Osteoblast (primary cell): ENCODE measurements at regions not wholly inside any gene's neighbourhood (a gene's known extent, or its start where the extent isn't known, plus 50 kb on each side); places are given as distances from the start of the nearest gene placed in this dataset.

Experiments used
- DNase-seq: peaks from one replicate; pipeline ENCODE4 v3.0.0; 2011; ENCODE audit warnings: low spot score, mixed read lengths; ENCODE audit not compliant: insufficient read length; ENCODE audit errors: missing footprints
- H2AFZ ChIP-seq: 2 replicates; pipeline ENCODE4 v1.6.0; 2011; ENCODE audit warnings: mild to moderate bottlenecking, low read length
- H3K27ac ChIP-seq: 2 replicates; pipeline ENCODE4 v1.5.1; 2011; ENCODE audit warnings: mild to moderate bottlenecking, low read depth, low read length, moderate library complexity
- H3K27me3 ChIP-seq: 2 replicates; pipeline ENCODE4 v1.6.0; 2012; ENCODE audit warnings: mild to moderate bottlenecking, control low read depth, inconsistent platforms, low read length, moderate library complexity; ENCODE audit not compliant: insufficient read depth
- H3K36me3 ChIP-seq: 2 replicates; pipeline ENCODE4 v1.5.1; 2011; ENCODE audit warnings: mild to moderate bottlenecking, low read length, control low read depth, moderate library complexity; ENCODE audit not compliant: insufficient read depth
- H3K4me1 ChIP-seq: 2 replicates; pipeline ENCODE4 v1.5.1; 2011; ENCODE audit warnings: mild to moderate bottlenecking, low read length, control low read depth, moderate library complexity; ENCODE audit not compliant: insufficient read depth
- H3K4me2 ChIP-seq: 2 replicates; pipeline ENCODE4 v1.6.0; 2011; ENCODE audit warnings: mild to moderate bottlenecking, low read length; ENCODE audit not compliant: insufficient read depth
- H3K4me3 ChIP-seq: fragments of 200-600 bp; sonication (generic); 3 replicates; pipeline ENCODE4 v1.5.1; 2012; ENCODE audit warnings: mild to moderate bottlenecking, low read length, inconsistent platforms; ENCODE audit not compliant: insufficient read depth
- H3K79me2 ChIP-seq: 2 replicates; pipeline ENCODE4 v1.6.0; 2012; ENCODE audit warnings: mild to moderate bottlenecking, low read length, control low read depth, inconsistent platforms; ENCODE audit not compliant: insufficient read depth
- H3K9me3 ChIP-seq: 2 replicates; pipeline ENCODE4 v1.5.1; 2011; ENCODE audit warnings: low read depth, low read length, control low read depth
- H4K20me1 ChIP-seq: 2 replicates; pipeline ENCODE4 v1.6.0; 2012; ENCODE audit warnings: mild to moderate bottlenecking, low read length, control low read depth; ENCODE audit not compliant: insufficient read depth
- TF ChIP-seq, protein P1 (sequence below): IDR thresholded peaks from 2 replicates; pipeline ENCODE4 v1.5.1; 2011; ENCODE audit warnings: mild to moderate bottlenecking, low read depth, low read length, moderate library complexity; ENCODE audit errors: extremely low read depth

DNA sequence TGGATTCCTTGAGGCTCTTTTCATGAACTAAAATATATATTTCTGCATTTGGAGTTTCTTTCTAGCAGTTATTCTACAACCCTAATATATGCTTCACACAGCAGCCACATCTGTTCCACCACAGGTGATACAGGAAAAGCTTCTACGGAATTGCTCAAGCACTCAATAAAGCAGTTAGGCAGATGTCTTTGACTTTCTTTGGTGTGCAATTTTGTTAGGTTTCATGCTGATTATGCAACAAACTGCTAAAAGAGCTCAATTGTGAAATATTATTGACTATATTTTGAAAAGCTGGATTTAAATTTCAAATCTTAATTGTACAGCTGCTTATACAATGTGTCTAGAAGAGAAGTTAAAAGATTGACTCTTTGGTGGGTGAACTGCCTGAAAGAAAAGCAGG, 1055.6 kb upstream of the FBXO33 start:
- no peaks in the 10 kb centered on the region for H4K20me1 ChIP-seq
- H3K79me2 ChIP-seq = no peaks in the 10 kb centered on the region
- TF ChIP-seq, protein P1, sequence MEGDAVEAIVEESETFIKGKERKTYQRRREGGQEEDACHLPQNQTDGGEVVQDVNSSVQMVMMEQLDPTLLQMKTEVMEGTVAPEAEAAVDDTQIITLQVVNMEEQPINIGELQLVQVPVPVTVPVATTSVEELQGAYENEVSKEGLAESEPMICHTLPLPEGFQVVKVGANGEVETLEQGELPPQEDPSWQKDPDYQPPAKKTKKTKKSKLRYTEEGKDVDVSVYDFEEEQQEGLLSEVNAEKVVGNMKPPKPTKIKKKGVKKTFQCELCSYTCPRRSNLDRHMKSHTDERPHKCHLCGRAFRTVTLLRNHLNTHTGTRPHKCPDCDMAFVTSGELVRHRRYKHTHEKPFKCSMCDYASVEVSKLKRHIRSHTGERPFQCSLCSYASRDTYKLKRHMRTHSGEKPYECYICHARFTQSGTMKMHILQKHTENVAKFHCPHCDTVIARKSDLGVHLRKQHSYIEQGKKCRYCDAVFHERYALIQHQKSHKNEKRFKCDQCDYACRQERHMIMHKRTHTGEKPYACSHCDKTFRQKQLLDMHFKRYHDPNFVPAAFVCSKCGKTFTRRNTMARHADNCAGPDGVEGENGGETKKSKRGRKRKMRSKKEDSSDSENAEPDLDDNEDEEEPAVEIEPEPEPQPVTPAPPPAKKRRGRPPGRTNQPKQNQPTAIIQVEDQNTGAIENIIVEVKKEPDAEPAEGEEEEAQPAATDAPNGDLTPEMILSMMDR = no peak
- H3K27me3 ChIP-seq = no peaks in the 10 kb centered on the region
- H3K9me3 ChIP-seq = peaks cover 3% of the 10 kb centered on the region
- no peaks in the 10 kb centered on the region for H3K4me1 ChIP-seq
- H3K36me3 ChIP-seq = no peaks in the 10 kb centered on the region
- no peak overlapping the region for H2AFZ ChIP-seq
- H3K4me3 ChIP-seq = no peak overlapping the region
- H3K4me2 ChIP-seq = no peak overlapping the region
- H3K27ac ChIP-seq = no peak overlapping the region
- DNase-seq = no peak

- H3K27me3 ChIP-seq = no peaks in the 10 kb centered on the region
- no peak overlapping the region for H3K4me2 ChIP-seq
- no peak overlapping the region for H2AFZ ChIP-seq
- peaks cover 3% of the 10 kb centered on the region for H3K9me3 ChIP-seq
- H4K20me1 ChIP-seq = no peaks in the 10 kb centered on the region
- H3K27ac ChIP-seq = no peak overlapping the region
- no peaks in the 10 kb centered on the region for H3K79me2 ChIP-seq
- no peaks in the 10 kb centered on the region for H3K4me1 ChIP-seq
- H3K36me3 ChIP-seq = no peaks in the 10 kb centered on the region
- no peak overlapping the region for H3K4me3 ChIP-seq
- TF ChIP-seq, protein P1 = no peak
- DNase-seq = no peak
These were observed 1053.5 kb upstream of the FBXO33 start for GRCh38 chr14:40485688-40486087.

- Histone ChIP-seq H3K27ac (no peak overlapping the region), H2AFZ (no peak overlapping the region), H3K27me3 (no peaks in the 10 kb centered on the region), H4K20me1 (no peaks in the 10 kb centered on the region), H3K79me2 (no peaks in the 10 kb centered on the region), H3K36me3 (no peaks in the 10 kb centered on the region), H3K4me1 (no peaks in the 10 kb centered on the region), H3K4me2 (no peak overlapping the region), H3K4me3 (no peak overlapping the region), H3K9me3 (no peaks in the 10 kb centered on the region)
- DNase-seq = no peak
- TF ChIP-seq, protein P1 = no peak
These were observed 1043.8 kb upstream of the FBXO33 start for GRCh38 chr14:40476005-40476404.

GRCh38 chr14:40467969-40468368, 1035.7 kb upstream of the FBXO33 start:
- no peak overlapping the region for H3K4me2 ChIP-seq
- no peaks in the 10 kb centered on the region for H4K20me1 ChIP-seq
- no peak for DNase-seq
- no peaks in the 10 kb centered on the region for H3K36me3 ChIP-seq
- H3K4me3 ChIP-seq = no peak overlapping the region
- TF ChIP-seq, protein P1 = no peak
- no peak overlapping the region for H3K27ac ChIP-seq
- H3K9me3 ChIP-seq = peaks cover 2% of the 10 kb centered on the region
- H3K4me1 ChIP-seq = no peaks in the 10 kb centered on the region
- no peak overlapping the region for H2AFZ ChIP-seq
- no peaks in the 10 kb centered on the region for H3K27me3 ChIP-seq
- H3K79me2 ChIP-seq = no peaks in the 10 kb centered on the region
